IMR-90 (cell line): ENCODE measurements at regions not wholly inside any gene's neighbourhood (a gene's known extent, or its start where the extent isn't known, plus 50 kb on each side); places are given as distances from the start of the nearest gene placed in this dataset.

Experiments
- BHLHE40 ChIP-seq: fragments of 150-350 bp; IDR thresholded peaks from 2 replicates; pipeline ENCODE4 v1.6.1; 2016; ENCODE audit warnings: mild to moderate bottlenecking, low read depth, low read length
- CEBPB ChIP-seq: IDR thresholded peaks from 2 replicates; pipeline ENCODE4 v1.6.1; 2012; ENCODE audit warnings: low read depth, low read length, improper control_type of control experiment
- CTCF ChIP-seq: conservative IDR thresholded peaks from 2 replicates; pipeline ENCODE4 v1.5.1; 2012; ENCODE audit warnings: mild to moderate bottlenecking, low read depth, low read length, improper control_type of control experiment
- ELK1 ChIP-seq: fragments of 150-350 bp; IDR thresholded peaks from 2 replicates; pipeline ENCODE4 v1.6.1; 2016; ENCODE audit warnings: low read depth, mild to moderate bottlenecking, low read length, moderate library complexity, borderline replicate concordance
- MXI1 ChIP-seq: IDR thresholded peaks from 2 replicates; pipeline ENCODE4 v1.6.1; 2012; ENCODE audit warnings: low read depth, mild to moderate bottlenecking, low read length, moderate library complexity, borderline replicate concordance
- POLR2A ChIP-seq: IDR thresholded peaks from 2 replicates; pipeline ENCODE4 v1.6.1; 2012; ENCODE audit warnings: mild to moderate bottlenecking, low read depth, low read length
- USF2 ChIP-seq: fragments of 150-350 bp; IDR thresholded peaks from 2 replicates; pipeline ENCODE4 v1.6.1; 2017; ENCODE audit warnings: mild to moderate bottlenecking, antibody characterized with exemption, low read length, low read depth

GRCh38 chr20:12318043-12318442 is 400.4 kb downstream of the BTBD3 start:
- TF ChIP-seq CTCF (no peak), POLR2A (no peak), MXI1 (no peak), BHLHE40 (no peak), CEBPB (no peak), ELK1 (no peak), USF2 (no peak)
